Lower lobe of right lung (tissue), 2 donors: ENCODE measurements at regions not wholly inside any gene's neighbourhood (a gene's known extent, or its start where the extent isn't known, plus 50 kb on each side); places are given as distances from the start of the nearest gene placed in this dataset.

Experiments used
- ATAC-seq, 2 donors: fragments of 200-7000 bp; cut with Tn5 transposase; one replicate each; pipeline ENCODE4 v1.9.1; 2020 to 2022; ENCODE audit warnings: mild to moderate bottlenecking in 2 of 2, moderate library complexity in 2 of 2
- DNase-seq: peaks from one replicate; pipeline ENCODE4 v3.0.0-alpha.2; 2020
- H3K27ac ChIP-seq: fragments of 200-600 bp; one replicate; pipeline ENCODE4 v1.8.0; 2022
- H3K27me3 ChIP-seq: fragments of 200-600 bp; one replicate; pipeline ENCODE4 v1.8.0; 2022; ENCODE audit warnings: low read depth
- H3K36me3 ChIP-seq: fragments of 200-600 bp; one replicate; pipeline ENCODE4 v1.8.0; 2022; ENCODE audit warnings: mild to moderate bottlenecking
- H3K4me1 ChIP-seq: fragments of 200-600 bp; one replicate; pipeline ENCODE4 v1.8.0; 2022
- H3K4me3 ChIP-seq: fragments of 200-600 bp; one replicate; pipeline ENCODE4 v1.8.0; 2022; ENCODE audit warnings: mild to moderate bottlenecking
- H3K9me3 ChIP-seq: fragments of 200-600 bp; one replicate; pipeline ENCODE4 v1.8.0; 2022
- CTCF ChIP-seq: fragments of 200-600 bp; IDR thresholded peaks from one replicate; pipeline ENCODE4 v1.8.0; 2022; ENCODE audit warnings: antibody characterized with exemption, mild to moderate bottlenecking
- intact Hi-C: fragments of 100-400 bp; cut with DNase I; formaldehyde crosslinking; loops from one replicate; pipeline ENCODE4 v1.11.0; 2022
- donor health status: DM: no; HTN: yes; CAD: no; lungs with severe emphysema.

DNA sequence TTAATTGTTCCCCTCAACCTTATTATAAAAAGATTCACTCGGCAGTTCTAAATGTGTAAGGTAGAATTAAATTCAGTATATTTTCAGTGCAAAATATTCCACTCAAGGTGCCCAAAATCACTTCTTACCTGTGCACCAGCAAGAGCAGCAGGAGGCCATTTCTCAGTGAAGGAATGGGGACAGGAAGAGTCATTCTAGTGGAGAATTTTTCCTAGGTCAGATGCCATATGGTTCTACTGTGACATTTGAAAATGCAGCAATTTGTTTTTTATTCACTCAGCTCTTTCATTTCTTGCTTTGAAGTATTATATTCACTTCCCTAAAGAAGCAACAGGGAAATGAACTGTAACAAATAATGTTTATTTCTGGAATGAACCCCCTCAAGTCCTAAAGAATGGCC is 264.0 kb upstream of the SYT1 start:
- no peak for ATAC-seq
- peaks cover 7% of the 10 kb centered on the region for H3K9me3 ChIP-seq
- intact Hi-C loops: no loop called here
- H3K27me3 ChIP-seq: no peaks in the 10 kb centered on the region
- no peaks in the 10 kb centered on the region for H3K4me1 ChIP-seq
- H3K4me3 ChIP-seq: no peak overlapping the region
- no peak overlapping the region for H3K27ac ChIP-seq
- H3K36me3 ChIP-seq: no peaks in the 10 kb centered on the region
- no peak for DNase-seq
- TF ChIP-seq CTCF: no peak

DNA sequence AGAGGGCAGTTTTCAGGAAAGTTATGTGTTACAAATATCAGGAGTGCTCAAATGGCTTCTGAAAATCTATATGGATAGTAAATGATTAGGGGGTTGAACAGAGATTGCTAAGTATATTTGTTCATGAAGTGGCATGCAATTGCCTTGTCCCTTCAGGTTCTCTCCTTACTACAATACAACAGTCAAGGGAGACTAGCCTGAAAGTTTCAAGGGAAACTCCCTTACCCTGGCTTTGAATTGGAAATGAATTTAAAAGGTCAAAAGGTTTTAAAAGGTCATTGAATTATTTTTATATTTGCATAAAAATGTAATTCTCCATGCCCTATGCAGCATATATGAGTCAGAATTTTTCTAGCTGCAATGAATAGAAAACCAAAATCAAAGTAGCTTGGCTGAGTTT is 253.1 kb upstream of the SYT1 start:
- H3K27me3 ChIP-seq: no peaks in the 10 kb centered on the region
- no peak overlapping the region for H3K27ac ChIP-seq
- no peak for DNase-seq
- H3K4me1 ChIP-seq: no peaks in the 10 kb centered on the region
- H3K36me3 ChIP-seq: no peaks in the 10 kb centered on the region
- TF ChIP-seq CTCF: no peak
- no peaks in the 10 kb centered on the region for H3K9me3 ChIP-seq
- intact Hi-C loops: no loop called here
- no peak overlapping the region for H3K4me3 ChIP-seq
- no peak for ATAC-seq

GRCh38 chr12:78612190-78612589 is 252.4 kb upstream of the SYT1 start:
- Histone ChIP-seq H3K36me3 (no peaks in the 10 kb centered on the region), H3K4me1 (no peaks in the 10 kb centered on the region), H3K27me3 (no peaks in the 10 kb centered on the region), H3K4me3 (no peak overlapping the region), H3K9me3 (no peaks in the 10 kb centered on the region), H3K27ac (no peak overlapping the region)
- DNase-seq (no peak), ATAC-seq (no peak)
- intact Hi-C loops: no loop called here
- no peak for TF ChIP-seq CTCF

DNA sequence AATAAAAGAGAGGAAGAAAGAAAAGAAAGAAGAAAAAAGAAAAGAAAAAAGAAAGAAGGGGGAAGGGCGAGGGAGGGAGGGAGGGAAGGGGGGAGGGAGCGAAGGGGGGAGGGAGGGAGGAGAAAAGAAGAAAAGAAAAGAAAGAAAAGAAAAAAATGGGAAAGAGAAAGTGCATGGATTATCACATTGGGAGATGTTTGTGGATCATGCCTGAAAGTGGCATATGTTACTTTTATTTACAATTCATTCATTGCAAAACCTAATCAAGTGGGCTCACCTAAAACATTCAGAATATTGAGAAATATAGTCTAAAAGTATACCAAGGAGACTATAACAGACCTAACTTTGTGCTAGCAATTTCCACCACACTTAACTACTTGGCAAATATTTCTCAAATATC is 246.9 kb upstream of the SYT1 start:
- ATAC-seq (no peak), DNase-seq (no peak)
- intact Hi-C loops: no loop called here
- Histone ChIP-seq H3K27ac (no peak overlapping the region), H3K36me3 (no peaks in the 10 kb centered on the region), H3K4me3 (no peak overlapping the region), H3K9me3 (no peaks in the 10 kb centered on the region), H3K4me1 (no peaks in the 10 kb centered on the region), H3K27me3 (no peaks in the 10 kb centered on the region)
- no peak for TF ChIP-seq CTCF

DNA sequence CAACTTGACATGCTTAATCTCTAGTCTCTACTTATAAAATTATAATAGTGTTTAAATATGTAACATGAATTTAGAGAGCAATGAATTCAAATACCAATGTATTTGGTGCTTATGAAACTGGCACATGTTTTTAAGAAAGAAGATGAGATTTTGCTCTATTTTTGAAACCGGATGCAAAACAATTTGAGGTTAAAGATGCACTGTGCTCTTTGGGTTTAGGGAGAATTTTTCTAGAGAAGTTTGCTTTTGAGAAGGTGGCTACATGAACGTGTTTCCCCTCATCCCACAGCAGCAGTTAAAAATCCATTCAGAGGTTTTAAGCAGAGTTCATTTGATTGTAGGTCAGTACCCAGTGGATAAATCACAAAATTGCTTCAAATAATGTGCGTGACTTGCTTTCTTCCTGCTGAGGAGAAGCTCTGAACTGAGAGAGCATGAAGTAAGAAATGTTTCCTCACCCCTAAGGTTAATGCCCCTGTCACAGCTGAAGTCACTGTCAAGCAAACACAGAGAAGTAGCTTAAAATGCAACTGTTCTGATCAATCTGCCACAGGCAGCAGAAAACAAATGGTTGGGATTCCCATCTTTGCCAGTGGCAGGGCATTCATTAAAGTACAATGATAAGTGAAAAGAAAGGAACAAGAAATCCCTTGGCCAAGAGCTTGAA is 241.9 kb upstream of the SYT1 start:
- Histone ChIP-seq H3K36me3 (no peaks in the 10 kb centered on the region), H3K27ac (no peak overlapping the region), H3K4me1 (no peaks in the 10 kb centered on the region), H3K4me3 (no peak overlapping the region), H3K9me3 (no peaks in the 10 kb centered on the region), H3K27me3 (no peaks in the 10 kb centered on the region)
- no peak for TF ChIP-seq CTCF
- no peak for DNase-seq
- no peak for ATAC-seq
- intact Hi-C loops: no loop called here
